Right forelimb (tissue), 1 donor: ENCODE measurements at regions not wholly inside any gene's neighbourhood (a gene's known extent, or its start where the extent isn't known, plus 50 kb on each side); places are given as distances from the start of the nearest gene placed in this dataset.
"Not testable (repeated sequence)": the region's sequence is repeated elsewhere in the genome, so short reads cannot be mapped to it uniquely, and the experiment has no call there.

Source experiments
- DNase-seq: peaks from one replicate; pipeline ENCODE4 v3.0.0-alpha.2; 2018

DNA sequence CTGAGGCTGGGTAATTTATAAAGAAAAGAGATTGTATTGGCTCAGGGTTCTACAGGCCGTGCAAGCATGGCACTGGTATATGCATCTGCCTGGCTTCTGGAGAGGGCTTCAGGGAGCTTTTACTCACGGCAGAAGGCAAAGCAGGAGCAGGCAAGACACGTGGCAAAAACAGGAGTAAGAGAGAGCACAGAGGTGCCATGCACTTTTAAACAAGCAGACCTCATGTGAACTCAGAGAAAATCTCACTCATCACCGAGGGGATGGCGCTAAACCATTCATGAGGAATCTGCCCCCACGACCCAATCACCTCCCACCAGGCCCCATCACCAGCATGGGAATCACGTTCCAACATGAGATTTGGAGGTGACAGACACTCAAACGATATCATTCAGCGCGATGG is 400.7 kb upstream of the RUNX1 start:
- no peak for DNase-seq

DNA sequence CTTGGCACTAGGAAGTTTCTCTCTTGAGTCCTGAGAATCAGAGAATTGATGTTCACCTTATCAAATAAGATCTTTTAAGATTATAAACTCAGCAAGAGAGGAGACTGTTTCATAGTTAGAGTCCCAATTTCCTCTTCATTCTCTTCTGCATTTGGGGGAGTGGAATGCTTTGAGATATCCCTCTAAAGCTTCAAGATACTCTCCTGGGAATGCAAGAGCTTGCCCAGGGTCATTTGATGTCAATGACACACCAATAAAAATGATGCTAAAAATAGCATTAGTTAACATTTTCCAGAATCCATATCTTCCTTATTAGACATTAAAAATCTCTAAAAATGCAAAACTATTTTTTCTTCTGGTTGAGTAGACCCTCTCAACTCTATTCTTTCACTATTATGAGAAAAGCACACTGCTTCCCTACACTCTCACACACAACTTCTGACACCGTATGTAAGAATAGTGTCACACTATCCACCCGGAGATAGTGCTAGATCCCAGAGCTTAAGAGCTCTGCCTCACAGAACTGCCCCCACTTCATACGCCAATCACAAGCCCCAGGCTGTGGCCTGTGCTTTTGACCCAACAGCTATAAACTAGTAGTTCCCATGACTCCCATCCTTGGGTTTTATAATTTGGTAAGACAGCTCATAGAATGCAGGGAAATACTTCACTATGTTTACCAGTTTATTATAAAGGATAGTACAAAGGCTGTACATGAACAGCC is 399.9 kb upstream of the RUNX1 start:
- DNase-seq, result no peak

DNA sequence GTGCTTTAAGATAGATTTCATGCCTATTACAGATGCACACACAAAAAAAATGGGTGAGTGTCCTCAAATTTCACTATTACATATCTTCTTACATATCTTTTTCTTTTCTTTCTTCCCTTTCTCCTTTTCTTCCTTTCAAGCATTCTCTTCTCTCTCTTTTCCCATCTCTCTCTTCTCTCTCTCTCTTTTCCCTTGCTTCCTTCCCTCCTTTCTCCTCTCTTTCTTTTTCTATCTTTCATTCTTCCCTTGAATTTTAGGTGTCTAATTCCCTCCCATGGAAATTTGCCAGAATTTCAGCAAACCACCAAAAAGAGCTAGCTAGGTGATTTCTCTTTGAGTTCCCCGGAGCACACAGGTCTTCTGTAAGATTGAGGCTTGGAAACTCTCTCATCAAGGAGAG is 395.3 kb upstream of the RUNX1 start:
- DNase-seq, result no peak

DNA sequence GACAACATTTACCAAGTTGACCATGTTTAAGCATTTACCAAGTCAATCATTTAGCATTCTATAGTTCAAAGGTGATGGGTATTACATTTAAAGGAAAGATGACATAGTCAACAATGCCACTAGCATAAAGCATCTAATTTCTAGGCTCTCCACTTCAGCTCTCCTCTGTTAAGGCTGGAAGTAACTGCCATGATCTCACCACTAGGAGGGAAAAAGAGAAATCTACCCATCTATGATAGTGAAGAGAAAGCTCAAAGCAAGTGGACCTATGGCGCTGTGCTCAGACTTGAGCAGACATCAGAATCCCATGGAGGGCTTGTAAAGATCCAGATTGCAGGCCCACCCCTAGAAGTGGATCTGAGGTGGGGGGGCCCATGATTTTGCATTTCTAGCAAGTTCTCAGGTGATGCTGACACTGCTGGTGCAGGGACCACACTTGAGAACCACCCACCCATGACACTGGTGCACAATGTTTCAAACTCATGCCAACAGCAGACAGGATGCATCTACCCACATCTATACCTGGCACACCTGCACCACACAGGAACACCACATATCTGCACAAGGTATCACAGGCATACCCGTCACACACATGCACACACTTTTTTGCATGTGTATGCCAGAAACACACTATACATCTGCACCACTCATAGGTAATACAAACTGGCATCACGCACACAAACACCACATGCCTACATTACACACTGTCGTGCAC is 392.9 kb upstream of the RUNX1 start:
- DNase-seq, result no peak

DNA sequence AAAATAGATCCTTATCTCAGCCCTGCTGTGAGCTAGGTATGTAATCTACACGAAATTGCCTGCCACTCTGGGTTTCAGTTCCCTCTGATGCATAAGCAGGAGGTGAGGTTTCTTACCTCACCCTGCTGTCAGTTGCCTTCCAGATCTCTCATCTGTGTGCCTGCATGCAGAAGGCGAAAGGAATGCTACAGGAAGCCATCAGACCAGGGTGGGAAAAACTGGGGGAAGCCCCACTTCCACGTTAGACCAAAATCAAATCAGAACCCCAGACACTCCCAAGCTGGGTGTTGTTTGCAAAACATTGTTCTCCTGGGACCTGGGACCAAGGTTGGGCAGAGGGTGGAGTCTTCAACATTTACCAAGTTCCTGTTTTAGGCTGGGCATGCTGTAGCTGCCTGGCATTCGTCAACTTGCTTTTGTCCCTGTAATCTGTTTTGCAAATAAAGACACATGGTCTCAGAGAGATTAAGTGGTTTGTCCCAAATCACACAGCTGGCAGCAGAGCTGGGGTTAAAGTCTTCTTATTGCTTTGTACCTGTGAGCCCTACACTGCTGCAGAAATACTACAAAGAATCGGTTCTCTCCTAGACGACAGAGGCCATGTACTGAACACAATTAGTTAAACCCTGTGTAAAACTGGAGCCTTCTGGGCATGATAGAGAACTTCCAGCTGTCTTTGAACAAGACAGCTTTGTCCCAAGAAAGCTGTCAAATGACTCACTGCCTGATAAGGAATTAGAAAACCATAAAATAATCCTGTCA is 389.7 kb upstream of the RUNX1 start:
- DNase-seq, result no peak

DNA sequence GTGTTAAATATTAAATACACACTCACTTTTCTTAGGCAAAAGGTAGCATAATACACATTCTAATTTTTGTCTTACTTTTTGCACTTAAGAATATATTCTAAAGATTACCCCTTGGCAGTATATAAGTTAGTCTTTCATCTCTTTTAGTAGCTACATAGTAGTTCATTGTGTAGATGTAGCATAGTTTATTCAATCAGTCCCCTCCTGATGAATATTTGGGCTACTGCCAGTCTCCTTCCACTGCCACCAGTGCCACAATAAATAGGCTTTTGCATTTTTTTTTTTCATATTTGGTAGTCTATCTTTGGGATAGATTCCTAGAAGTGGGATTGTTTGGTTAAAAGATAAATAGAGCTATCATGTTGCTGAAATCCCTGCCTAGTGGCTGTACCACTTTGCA is 388.8 kb upstream of the RUNX1 start:
- DNase-seq, result no peak

DNA sequence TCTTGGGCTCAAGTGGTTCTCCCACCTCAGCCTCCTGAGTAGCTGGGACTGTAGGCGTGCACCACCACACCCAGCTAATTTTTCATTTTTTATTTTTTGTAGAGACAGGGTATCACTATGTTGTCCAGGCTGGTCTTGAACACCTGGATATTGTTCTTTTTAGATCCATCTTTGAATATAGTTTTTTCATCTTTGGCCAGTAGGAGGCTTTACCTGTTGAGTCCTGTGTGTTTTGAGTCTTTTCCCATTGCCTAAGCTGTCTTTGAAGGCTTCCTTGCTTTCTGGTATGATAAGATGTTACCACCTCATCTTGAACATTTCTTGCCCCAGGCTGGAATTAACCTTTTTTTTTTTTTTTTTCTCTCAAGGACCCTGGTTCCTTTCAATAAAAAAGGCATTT is 387.8 kb upstream of the RUNX1 start:
- no peak for DNase-seq

DNA sequence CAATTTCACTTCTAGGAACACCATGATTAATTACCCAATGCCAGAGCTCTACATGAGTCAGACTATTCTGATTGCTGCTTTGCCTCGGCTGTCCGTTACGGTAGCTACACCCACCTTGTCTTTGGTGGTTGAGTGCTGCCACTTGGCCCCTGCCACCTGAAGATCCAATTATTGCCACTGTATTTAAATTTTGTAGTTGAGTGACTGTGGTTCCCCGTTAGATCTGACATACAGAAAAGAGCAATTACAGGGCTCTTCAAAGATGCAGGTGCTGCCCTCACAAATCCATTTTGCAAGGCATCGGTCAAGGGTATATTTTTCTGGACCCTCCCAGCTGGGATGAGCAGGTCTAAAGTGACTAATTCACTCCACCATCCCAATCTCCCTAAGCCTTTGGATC is 383.5 kb upstream of the RUNX1 start:
- DNase-seq, result not testable (repeated sequence)

DNA sequence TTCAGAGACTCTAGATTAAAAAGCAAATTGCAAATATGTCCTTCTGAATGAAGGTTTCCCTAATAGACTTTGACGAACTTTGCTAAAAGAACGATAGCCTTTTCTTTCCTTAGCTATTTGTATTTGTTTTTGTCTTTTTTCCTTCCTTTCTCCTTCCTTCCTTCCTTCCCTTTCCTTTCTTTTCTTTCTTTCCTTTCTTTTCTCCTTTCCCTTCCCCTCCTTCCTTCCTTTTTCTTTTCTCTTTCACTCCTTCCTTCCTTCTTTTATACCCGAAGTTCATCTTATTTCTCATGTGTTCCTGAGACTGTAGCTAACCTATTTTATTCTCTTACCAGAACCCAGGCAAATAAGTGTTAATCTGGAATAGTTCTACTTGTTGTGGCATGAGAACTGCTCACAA is 381.2 kb upstream of the RUNX1 start:
- no peak for DNase-seq

DNA sequence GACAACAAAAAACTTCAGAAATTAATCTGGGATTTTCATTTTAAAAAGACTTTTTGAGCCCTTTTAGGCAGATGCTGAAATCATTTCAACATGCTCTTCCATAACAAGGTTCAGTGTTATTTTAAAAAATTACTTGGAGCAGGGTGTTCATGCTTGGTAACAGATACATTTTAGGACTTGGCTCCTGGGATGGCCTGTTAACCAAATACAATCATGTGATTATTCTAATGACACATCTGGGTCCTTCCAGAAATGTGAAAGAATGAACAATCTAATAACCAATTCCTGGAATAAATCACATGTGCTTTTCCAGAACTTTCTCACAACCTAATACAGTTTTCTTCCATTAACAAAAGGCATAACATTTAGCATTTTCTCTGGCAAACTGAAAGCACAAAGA is 379.8 kb upstream of the RUNX1 start:
- DNase-seq, result no peak

DNA sequence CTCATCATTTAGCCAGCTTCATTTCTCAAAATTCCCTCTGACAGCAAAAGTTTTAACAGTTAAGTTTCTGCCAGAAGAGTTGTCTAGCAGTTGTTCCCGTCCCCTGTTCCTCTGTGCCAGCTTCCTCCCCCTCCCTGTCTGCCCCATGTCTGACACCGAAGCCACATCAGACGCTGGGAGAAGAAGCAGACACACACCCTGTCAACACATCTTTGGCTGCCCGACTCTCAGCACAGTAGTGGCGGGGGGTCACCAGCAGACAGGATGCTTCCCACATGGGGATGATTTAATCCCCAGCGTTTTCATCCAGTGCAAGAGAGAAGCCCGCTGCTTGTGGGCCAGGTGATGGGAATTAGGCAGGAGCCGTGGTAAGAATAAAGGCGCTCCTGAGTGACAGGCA is 379.4 kb upstream of the RUNX1 start:
- peak; percentile 61 for DNase-seq

DNA sequence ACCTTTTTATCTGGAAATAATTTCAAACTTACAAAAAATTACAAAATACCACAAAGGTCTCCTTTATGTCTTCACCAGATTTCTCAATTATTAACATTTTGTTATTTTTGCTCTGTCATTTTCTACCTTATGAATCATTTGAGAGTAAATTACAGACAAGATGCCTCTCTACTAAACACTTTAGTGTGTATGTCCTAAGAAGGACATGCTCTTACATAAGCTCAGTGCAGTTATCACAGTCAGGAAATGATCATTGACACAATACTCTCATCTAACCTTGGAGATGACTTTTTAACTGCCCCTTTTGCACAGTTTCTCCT is 378.9 kb upstream of the RUNX1 start:
- DNase-seq, result no peak

DNA sequence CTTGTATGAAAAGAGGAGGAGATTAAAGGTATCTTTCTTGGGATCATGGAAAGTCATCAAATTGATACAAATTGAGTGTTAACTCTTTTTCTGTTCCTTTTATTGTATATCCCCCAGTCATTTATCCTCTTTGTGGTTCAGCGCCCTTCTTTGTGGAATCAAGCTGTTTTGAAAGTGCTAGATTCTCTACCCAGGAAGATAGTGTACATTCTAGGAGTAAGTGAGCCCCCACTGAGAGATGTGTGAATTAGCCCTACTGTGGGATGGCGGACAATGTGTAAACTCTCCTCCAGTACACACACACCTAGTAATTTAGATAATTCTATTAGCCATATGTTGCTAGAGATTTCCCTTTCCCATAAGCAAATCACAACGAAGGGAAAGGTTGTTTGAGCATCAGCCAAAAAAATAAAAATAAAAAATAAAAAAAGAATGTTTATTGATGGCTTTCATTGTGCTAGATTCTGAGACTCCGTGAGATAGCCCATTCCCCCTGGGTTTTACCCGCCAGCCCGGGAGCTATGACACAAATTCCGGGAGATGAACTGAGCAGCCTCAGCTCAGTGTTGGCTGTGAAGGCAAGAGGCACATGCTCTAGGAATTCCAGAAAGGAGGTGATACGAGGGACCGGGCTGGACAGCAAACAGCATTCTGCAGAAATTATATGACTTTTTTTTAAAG is 378.4 kb upstream of the RUNX1 start:
- no peak for DNase-seq

DNA sequence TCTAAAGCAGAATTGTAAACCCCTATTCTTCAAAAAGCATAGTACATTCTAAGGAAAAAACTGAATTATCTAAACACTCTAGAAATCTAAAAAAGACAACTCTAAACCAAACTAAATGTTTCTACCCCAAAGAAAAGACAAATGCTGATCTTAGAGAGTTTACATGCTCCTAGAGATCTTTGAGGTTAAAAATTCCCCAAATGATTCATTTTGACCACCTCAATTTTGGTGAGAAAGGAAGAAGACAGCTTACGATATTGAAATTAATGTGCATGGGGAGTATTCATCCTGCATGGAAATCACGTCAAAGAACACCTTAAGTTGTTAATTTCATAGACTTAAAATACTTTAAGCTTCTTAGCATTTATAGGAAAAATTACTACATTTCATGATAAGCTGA is 377.8 kb upstream of the RUNX1 start:
- no peak for DNase-seq

DNA sequence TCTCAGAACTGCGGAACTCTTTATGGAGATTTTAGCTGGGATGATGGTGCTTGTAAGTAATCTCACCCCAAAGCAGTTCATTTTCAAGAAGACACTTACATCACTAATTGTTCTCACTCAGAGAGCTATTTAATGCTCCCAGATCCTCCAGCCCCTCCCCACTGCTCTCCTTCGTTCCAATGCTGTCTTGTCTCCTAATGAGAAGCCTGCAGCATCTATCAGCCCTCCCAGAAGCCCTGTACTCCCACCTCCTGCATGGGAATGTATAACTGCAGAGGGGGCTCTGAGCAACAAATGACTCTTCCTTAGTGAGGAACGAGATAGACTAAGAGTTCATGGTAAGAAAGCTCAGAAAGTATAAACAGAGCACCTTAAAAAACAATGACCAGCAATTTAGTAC is 377.4 kb upstream of the RUNX1 start:
- DNase-seq, result no peak

DNA sequence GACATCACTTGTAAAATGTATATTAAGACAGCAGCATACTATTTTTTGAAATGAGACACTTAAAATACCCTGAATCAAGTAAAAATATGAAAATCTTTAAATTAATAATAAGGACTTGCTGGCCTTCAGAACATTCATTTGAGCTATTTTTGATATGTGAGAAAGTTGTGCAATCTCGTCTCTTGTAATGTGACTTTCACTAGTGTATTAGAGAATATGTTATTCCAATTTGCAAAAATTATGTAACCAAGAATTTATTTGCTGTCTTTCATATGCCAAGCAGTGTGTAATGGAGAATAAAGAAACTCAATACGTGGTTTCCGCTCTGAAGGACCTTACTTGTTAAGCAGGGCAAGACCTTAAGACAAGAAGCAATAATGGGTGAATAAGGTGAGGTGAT is 375.0 kb upstream of the RUNX1 start:
- no peak for DNase-seq

DNA sequence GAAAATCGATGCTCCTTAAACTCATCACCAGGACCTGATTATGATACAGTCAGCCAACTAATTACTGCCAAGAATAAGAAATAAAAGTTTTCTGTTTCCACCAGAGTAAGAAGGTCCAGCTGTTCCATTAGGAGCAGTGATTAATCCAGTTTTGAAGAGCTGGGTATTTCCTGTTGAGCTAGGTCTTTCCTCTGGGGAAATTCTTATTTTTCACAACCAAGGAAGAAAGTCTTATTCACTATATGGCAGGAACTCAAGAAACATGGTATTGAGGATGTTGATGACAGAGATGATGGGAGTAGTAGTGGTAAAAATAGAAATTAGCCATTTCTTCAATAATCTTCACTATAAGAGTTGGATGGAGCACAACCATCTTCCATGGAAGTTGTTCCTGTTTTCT is 374.6 kb upstream of the RUNX1 start:
- no peak for DNase-seq

DNA sequence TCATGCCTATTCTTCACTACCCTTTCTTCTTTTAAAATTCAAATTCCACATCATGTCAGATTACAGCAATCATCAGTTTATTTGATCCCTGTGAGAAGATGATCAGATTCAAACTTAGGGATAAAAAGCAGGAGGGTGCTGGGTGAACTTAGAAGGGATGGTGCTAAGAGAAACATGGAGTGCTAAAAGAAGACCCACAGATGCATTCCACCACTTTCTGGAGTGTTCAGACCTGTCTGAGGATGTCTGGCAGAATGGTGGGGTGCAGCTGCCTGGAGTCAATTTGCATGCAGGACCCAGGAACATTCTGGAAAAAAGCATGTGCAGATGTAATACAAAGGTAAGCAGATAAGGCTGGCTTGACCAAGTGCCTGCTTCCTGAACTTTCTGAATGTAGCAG is 372.9 kb upstream of the RUNX1 start:
- DNase-seq, result no peak

DNA sequence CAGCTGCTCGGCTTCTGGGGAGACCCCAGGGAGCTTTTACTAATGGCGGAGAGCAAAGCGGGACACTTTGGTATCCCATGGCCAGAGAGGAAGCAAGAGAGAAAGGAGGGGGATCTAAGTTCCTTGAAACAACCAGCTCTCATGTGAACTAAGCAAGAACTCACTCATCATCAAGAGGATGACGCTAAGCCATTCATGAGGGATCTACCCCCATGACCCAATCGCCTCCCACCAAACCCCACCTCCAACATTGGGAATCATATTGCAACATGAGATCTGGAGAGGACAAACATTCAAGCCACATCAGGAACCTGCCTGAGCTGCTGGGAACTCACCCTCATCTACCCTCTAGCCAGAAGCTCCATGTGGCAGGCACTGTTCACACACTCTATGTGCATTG is 372.1 kb upstream of the RUNX1 start:
- DNase-seq, result no peak

DNA sequence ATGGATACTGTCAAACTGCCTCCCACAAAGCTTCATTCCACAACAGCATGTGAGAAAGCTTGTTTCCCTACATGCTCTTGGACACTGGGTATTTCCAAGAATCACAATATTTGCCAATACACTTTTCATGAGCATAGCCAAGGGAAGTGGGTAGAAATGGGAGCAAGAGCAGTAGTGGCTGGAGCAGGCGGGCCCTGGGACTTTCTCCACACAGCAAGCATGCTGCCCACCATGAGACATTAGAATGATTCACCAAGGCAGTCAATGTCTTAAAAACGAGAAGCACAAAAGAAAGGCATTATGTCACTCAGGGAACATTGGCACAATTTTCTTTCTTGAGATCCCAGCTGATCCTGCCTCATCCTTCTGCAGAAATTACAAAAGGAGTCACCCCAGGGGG is 371.6 kb upstream of the RUNX1 start:
- no peak for DNase-seq

DNA sequence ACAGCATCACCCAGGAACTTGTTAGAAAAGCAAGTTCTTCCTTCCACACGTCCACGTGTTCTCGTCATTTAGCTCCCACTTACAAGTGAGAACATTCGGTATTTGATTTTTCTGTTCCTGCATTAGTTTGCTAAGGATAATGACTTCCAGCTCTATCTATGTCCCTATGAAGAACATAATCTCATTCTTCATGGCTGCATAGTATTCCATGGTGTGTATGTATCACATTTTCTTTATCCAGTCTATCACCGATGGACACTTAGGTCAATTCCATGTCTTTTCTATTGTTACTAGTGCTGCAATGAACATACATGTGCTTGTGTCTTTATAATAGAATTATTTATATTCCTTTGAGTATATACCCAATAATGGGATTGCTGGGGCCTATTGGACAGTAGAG is 368.7 kb upstream of the RUNX1 start:
- DNase-seq, result no peak

DNA sequence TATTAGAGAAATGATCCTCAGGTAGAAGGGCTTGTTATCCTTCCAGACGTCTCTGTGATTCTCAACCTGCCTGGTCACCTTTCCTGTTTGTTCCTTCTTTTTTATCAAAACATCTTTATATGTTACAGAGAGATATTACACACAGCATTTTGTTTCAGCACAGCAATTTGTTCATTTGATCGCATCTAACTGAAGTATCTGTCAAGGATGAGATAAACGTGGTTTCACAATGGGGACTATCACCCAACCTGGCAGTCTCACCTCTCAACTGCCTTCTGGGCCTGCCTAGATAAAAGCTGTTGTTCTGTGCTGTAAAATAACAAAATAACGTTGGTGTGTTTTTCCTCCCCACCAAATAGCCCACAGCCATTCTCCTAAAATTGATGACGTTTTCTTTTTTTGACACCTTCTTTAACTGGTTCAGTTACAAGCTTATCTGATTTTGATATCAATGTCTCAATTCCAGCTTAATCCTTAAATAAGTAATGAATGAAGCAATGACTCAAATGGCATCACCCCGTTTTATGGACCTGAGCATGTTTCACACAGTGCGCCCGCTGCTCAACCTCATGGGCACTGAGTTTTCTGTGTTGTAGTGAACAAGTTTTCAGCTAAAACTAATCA is 367.9 kb upstream of the RUNX1 start:
- no peak for DNase-seq

DNA sequence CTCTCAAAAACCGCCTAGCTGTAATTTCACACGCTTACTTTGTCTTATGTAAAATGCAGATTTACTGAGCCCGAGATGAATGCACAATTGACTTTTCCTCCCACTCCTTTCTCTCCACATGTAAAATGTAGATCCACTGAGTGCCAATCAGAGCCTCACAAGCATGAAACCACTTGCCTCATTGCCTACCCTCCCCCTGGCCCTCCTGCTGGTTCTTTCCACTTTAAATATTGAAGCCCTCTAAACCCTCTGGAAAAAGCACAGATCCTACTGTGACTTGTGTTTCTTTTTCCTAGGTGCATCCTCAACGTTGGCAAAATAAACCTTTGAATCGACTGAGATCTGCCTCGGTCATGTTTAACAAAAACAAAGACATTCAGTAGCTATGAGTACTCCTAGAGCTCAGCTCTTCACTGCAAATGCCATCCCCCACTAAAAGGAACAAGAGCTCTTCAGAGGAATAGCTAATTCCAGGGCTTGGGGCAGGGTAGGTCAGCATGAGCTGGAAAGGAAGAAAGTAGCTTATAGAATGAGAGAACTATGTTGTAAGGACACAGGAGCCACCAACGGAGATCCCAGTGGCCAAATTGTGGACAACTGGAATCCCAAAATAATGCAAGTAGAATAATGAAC is 365.5 kb upstream of the RUNX1 start:
- no peak for DNase-seq
